Astrocyte of the spinal cord (primary cell): ENCODE measurements at regions not wholly inside any gene's neighbourhood (a gene's known extent, or its start where the extent isn't known, plus 50 kb on each side); places are given as distances from the start of the nearest gene placed in this dataset.

Experiments used
- DNase-seq: peaks from one replicate; pipeline ENCODE4 v3.0.0; 2011; ENCODE audit warnings: low read depth, low spot score
- H3K4me3 ChIP-seq: 2 replicates; pipeline ENCODE4 v1.5.1; 2011; ENCODE audit warnings: low read depth, mild to moderate bottlenecking, low read length, moderate library complexity
- in situ Hi-C: cut with HindIII; loops from 2 replicates; pipeline ENCODE4 v1.10.0; 2017; ENCODE audit warnings: low sequenced_read_pairs
- TF ChIP-seq, protein P1 (sequence below): IDR thresholded peaks from 2 replicates; pipeline ENCODE4 v1.5.1; 2012; ENCODE audit warnings: low read depth, mild to moderate bottlenecking, low read length, inconsistent platforms

DNA sequence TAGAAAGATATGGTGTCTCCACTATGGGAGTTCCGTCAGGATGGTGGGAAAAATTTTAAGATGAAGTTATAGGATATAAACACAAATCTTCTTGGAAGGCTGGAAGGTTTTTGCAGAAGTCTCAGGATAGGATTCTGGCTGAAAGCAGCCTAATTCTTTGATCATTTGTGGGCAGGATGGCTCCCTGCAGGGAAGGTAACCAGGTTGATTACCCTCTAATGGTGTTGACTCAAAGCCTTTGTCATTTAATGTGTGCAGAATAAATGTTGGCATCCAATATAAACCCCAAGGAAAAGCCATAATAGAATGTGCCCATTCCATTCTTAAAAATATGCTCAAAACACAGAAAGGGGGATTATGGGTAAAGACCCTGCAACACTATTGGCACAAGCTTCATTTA, 204.3 kb downstream of the EPM2A start:
- in situ Hi-C loops, result no loop called here
- TF ChIP-seq, protein P1, sequence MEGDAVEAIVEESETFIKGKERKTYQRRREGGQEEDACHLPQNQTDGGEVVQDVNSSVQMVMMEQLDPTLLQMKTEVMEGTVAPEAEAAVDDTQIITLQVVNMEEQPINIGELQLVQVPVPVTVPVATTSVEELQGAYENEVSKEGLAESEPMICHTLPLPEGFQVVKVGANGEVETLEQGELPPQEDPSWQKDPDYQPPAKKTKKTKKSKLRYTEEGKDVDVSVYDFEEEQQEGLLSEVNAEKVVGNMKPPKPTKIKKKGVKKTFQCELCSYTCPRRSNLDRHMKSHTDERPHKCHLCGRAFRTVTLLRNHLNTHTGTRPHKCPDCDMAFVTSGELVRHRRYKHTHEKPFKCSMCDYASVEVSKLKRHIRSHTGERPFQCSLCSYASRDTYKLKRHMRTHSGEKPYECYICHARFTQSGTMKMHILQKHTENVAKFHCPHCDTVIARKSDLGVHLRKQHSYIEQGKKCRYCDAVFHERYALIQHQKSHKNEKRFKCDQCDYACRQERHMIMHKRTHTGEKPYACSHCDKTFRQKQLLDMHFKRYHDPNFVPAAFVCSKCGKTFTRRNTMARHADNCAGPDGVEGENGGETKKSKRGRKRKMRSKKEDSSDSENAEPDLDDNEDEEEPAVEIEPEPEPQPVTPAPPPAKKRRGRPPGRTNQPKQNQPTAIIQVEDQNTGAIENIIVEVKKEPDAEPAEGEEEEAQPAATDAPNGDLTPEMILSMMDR, result no peak
- no peak overlapping the region for H3K4me3 ChIP-seq
- no peak for DNase-seq

DNA sequence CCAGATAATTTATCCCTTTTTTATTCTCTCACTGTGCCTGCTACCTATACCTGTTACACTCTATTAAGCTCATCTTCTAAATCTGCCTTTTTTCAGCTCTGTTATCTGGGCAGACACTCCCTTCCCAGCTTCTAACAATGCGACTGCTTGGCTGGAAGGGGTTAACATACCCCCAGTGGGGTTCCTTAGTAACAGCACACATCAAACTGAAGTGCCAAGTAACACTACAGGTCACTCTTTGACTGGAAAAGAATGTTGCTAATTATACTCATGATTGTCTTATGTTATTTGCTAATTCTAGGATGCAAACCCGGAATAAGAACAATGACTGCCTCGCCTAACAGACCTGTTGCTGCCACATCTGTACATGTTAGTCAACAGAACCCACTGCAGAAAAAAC, 203.5 kb downstream of the EPM2A start:
- no peak overlapping the region for H3K4me3 ChIP-seq
- TF ChIP-seq, protein P1, result no peak
- in situ Hi-C loops, result no loop called here
- no peak for DNase-seq

DNA sequence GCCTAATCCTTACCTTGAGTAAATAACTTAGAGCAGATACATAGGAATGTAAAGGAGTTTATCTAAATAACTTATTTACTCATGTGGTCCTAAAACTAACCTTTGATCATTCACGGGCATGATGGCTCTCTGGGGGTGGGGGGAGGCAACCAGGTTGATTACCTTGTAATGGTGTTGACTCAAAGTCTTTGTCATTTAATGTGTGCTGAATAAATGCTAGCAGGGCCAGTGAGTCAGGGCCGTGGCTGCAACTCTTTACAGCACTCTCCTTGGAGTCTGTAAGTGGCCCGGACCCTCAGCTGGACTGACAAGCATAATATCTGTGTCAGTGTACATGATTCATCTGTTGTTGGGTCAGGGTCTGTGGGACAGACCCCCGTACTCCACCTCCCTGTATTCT, 203.0 kb downstream of the EPM2A start:
- DNase-seq, result no peak
- in situ Hi-C loops, result no loop called here
- TF ChIP-seq, protein P1, result no peak
- H3K4me3 ChIP-seq, result no peak overlapping the region

DNA sequence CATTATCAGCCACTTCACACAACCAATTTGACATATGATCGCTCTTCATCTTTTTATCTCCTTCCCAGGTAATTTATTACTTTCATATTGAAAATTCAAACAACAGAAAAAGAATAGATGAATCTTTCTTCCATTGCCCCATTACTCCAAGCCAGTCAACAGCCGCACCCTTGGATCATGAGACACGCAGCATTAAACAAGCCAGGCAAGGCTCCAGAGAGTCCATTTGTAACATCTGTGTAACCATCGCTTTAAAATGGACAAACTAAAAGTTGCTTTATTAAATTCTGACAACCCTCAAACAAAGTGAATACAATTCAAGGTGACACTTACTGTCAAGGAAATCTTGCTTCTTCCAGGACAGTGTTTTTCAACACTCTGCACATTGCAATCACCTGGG, 200.3 kb downstream of the EPM2A start:
- in situ Hi-C loops, result no loop called here
- DNase-seq, result no peak
- no peak overlapping the region for H3K4me3 ChIP-seq
- TF ChIP-seq, protein P1, result no peak

DNA sequence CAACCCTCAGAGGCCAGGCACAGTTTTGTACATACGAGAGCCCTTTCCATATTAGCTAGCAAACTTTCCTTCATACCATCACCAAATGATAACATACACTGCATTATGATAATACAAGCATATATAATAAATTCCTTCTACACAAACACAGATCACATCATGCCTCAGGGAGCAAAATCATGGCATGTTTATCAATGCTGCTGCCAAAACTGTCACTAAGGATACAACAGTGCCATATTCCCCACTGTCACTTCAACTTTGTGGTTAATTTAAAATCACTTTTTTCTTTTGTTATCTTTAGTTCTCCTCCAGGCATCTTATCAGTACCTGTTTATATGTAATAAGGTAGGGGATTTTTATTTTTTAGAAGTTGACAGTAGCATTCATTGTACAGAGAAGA, 196.3 kb downstream of the EPM2A start:
- TF ChIP-seq, protein P1, result no peak
- DNase-seq, result no peak
- in situ Hi-C loops, result no loop called here
- no peak overlapping the region for H3K4me3 ChIP-seq

DNA sequence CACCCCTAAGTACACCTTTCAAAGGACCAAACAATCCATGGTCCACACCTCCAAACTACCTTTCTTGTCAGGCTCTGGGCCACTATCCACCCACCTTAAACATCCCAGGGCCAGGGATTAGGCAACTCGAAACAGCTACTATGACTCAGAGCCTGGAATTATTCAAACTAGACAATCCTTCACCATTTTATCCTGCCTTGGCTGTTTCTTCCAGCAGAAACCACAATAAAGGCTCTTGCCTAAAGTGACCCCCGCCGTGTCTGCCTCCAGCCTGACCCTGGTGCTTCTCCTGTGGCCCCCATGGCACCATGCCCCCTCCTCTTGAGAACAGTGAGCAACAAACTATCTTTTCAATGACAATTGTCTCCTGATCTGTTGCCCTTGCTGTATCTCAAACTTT, 195.5 kb downstream of the EPM2A start:
- TF ChIP-seq, protein P1, result no peak
- peak; percentile 41 for DNase-seq
- in situ Hi-C loops, result no loop called here
- H3K4me3 ChIP-seq, result no peak overlapping the region

DNA sequence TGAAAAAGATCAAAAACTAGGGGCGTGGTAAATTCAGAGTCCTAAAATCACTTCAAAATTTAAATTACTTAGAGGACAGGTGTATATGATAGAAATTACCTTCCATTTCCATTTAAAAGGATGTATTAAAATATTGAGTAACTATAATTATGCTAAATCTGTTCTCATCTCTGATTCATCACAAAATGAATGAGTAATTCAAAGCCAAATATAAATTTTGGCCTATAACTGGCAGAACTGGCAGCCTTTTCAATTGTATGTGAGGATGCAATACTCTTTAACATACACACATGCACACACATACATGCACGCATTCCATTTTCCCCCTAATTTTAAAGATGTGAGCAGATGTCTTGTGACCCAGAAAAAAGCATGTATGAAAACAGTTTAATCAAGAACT, 194.6 kb downstream of the EPM2A start:
- in situ Hi-C loops, result no loop called here
- TF ChIP-seq, protein P1, result no peak
- no peak overlapping the region for H3K4me3 ChIP-seq
- no peak for DNase-seq
